AG09309 (cell line): ENCODE measurements at regions not wholly inside any gene's neighbourhood (a gene's known extent, or its start where the extent isn't known, plus 50 kb on each side); places are given as distances from the start of the nearest gene placed in this dataset.

Source experiments
- DNase-seq: peaks from one replicate; pipeline ENCODE4 v3.0.0-alpha.2; 2010; ENCODE audit warnings: low read depth
- H3K4me3 ChIP-seq: 2 replicates; pipeline ENCODE4 v1.5.1; 2011; ENCODE audit warnings: mild to moderate bottlenecking, low read depth, low read length, moderate library complexity; ENCODE audit not compliant: control insufficient read depth
- TF ChIP-seq, protein P1 (sequence below): IDR thresholded peaks from 2 replicates; pipeline ENCODE4 v1.5.1; 2011; ENCODE audit warnings: mild to moderate bottlenecking, low read depth, low read length, inconsistent platforms; ENCODE audit not compliant: insufficient read depth, control insufficient read depth; ENCODE audit errors: missing control alignments

DNA sequence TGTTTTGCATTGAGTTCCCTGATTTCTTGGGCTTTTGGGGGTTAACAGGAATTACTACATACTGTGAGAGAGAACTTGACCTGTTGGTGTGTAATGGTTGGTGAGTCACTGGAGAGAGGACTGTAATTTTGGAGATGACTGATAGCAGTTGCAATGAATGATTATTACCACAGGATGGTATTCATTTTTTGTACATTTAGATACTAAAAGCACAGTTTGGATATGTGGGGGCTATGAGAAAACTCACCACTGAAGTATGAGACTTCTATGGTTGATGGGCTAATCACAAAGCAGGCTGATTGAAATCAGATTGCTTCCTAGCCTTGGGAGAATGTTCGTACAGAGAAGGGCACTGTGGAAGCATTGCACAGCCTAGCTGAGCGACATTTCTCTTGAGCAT, 1571.3 kb upstream of the PRMT6 start:
- TF ChIP-seq, protein P1, sequence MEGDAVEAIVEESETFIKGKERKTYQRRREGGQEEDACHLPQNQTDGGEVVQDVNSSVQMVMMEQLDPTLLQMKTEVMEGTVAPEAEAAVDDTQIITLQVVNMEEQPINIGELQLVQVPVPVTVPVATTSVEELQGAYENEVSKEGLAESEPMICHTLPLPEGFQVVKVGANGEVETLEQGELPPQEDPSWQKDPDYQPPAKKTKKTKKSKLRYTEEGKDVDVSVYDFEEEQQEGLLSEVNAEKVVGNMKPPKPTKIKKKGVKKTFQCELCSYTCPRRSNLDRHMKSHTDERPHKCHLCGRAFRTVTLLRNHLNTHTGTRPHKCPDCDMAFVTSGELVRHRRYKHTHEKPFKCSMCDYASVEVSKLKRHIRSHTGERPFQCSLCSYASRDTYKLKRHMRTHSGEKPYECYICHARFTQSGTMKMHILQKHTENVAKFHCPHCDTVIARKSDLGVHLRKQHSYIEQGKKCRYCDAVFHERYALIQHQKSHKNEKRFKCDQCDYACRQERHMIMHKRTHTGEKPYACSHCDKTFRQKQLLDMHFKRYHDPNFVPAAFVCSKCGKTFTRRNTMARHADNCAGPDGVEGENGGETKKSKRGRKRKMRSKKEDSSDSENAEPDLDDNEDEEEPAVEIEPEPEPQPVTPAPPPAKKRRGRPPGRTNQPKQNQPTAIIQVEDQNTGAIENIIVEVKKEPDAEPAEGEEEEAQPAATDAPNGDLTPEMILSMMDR: no peak
- H3K4me3 ChIP-seq: no peak overlapping the region
- DNase-seq: peak; percentile 18

DNA sequence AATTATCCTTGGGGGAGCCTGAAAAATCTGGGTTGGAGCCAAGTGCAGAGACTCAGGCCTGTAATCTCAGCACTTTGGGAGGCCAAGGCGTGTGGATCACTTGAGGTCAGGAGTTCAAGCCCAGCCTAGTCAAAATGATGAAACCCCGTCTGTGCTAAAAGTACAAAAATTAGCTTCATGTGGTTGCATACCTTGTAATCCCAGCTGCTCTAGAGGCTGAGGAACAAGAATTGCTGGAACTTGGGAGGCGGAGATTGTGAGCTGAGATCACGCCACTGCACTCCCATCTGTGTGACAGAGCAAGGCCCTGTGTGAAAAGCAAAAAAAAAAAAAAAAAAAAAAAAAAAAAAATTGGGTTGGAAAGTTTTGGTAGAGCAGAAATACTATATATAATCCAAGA, 1563.6 kb upstream of the PRMT6 start:
- DNase-seq: no peak
- TF ChIP-seq, protein P1: no peak
- H3K4me3 ChIP-seq: no peak overlapping the region

DNA sequence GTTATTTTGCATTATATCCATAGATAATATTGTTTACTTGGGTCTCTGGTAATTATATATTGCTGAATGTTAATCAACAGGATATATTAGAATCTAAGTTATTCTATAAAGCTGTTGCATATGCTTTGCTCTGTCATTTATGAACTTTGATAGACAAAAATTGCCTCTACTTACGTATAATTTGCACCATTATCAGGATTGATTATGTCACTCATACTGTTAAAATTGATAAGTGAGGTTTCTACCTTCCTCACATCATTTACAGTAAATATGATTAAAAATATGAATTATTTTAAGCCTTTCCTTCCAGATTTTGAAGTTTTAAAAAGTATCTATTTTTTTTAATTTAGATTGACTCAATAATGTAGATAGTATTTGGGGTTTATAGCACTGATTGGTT, 1540.4 kb upstream of the PRMT6 start:
- TF ChIP-seq, protein P1: no peak
- no peak for DNase-seq
- H3K4me3 ChIP-seq: no peak overlapping the region

GRCh38 chr1:105533996-105534395, 1522.5 kb upstream of the PRMT6 start:
- no peak overlapping the region for H3K4me3 ChIP-seq
- no peak for DNase-seq
- TF ChIP-seq, protein P1: no peak

DNA sequence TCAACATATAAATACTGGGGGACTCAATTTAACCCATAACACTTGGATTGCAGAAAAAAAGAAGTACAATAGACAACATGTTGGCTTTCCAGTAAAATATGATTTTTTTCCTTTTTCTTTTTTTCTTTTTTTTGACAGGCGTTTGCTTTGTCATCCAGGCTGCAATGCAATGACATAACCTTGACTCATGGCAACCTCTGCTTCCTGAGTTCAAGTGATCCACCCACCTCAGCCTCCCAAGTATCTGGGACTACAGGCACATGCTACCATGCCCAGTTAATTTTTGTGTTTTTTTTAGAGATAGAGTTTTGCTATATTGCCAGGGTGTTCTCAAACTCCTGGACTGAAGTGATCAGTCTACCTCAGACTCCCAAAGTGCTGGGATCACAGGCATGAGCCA, 1512.0 kb upstream of the PRMT6 start:
- TF ChIP-seq, protein P1: no peak
- DNase-seq: no peak
- H3K4me3 ChIP-seq: no peak overlapping the region

DNA sequence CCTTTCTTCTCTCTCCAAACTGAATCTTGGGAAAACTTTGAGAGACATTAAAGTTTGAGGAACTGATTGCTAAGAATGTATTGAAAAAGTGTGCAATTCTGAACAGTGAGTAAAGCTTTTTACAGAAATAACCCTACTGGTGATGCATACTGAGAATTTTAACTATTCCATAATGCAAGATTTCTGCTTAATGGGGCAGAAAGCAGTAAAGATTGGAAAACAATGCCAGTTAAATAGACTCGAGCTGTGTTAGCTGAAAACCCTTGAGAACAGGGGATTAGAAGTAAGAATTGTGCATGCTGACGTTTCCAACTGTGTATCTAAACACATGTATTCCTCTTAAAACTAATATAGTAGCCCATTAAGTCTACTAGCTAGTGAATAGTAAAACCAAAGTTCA, 1500.2 kb upstream of the PRMT6 start:
- no peak for DNase-seq
- TF ChIP-seq, protein P1: no peak
- H3K4me3 ChIP-seq: no peak overlapping the region

DNA sequence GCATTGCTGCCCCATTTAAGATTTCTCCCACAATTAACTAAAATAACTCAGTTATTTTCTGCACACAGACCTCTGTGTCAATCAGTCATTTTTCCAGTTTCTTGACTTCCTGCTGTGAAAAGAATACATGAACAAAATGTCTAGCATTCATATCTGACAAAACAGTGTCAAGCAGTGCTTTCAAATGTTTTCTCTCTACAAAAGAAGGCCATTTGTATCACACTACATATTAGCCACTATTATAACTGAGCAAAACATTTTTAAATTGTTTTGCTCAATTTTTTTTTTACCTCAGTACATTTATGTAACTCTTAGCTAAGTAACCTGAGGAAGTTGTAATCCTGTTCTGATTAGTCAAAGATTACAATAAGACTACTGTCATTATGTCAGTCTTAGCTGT, 1498.5 kb upstream of the PRMT6 start:
- TF ChIP-seq, protein P1: no peak
- H3K4me3 ChIP-seq: no peak overlapping the region
- no peak for DNase-seq
